GM12873 (cell line): ENCODE measurements at regions not wholly inside any gene's neighbourhood (a gene's known extent, or its start where the extent isn't known, plus 50 kb on each side); places are given as distances from the start of the nearest gene placed in this dataset.

Experiments
- TF ChIP-seq, protein P1 (sequence below): IDR thresholded peaks from 2 replicates; pipeline ENCODE4 v1.5.1; 2012; ENCODE audit warnings: low read depth, mild to moderate bottlenecking, moderate library complexity, low read length, control low read depth; ENCODE audit not compliant: insufficient read depth; ENCODE audit errors: missing control alignments

DNA sequence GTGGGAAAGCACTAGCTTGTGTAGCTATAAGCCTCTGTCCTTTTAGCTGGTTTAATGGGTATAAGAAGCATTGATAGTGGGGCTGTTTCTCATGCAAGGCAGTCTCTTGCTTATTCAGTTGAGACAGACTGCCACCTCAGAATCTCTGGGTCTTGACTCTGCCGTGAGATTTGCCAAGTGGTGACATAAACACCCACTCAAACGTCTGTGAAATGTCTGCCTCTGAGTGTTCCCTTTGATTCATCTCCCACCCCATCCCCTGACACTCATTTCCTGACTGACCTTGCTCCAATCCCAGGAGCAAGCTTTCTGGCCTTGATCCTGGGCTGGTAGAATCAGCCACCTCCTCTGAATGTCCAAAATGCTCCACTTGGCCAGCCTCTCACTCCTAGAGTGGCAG, 141.9 kb upstream of the RBMS1 start:
- TF ChIP-seq, protein P1, sequence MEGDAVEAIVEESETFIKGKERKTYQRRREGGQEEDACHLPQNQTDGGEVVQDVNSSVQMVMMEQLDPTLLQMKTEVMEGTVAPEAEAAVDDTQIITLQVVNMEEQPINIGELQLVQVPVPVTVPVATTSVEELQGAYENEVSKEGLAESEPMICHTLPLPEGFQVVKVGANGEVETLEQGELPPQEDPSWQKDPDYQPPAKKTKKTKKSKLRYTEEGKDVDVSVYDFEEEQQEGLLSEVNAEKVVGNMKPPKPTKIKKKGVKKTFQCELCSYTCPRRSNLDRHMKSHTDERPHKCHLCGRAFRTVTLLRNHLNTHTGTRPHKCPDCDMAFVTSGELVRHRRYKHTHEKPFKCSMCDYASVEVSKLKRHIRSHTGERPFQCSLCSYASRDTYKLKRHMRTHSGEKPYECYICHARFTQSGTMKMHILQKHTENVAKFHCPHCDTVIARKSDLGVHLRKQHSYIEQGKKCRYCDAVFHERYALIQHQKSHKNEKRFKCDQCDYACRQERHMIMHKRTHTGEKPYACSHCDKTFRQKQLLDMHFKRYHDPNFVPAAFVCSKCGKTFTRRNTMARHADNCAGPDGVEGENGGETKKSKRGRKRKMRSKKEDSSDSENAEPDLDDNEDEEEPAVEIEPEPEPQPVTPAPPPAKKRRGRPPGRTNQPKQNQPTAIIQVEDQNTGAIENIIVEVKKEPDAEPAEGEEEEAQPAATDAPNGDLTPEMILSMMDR, result no peak

DNA sequence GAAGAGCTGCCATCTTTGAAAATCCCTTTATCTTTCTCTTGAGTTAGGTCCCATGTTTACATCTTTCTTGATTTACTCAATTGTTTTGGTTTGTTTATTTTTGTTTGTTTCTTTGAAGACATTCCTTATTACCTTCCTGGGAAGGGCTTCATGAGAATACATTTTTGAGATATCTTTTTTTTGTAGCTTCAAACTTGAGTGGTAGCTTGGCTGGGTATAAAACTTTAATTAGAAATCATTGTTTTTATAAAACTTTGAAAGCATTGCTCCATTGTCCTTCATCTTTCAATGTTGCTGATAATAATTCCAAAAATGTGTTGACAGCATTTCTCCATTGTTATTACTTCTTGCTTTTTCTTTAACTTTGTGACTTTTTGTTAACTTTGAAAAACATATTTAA, 145.9 kb upstream of the RBMS1 start:
- TF ChIP-seq, protein P1, result no peak

DNA sequence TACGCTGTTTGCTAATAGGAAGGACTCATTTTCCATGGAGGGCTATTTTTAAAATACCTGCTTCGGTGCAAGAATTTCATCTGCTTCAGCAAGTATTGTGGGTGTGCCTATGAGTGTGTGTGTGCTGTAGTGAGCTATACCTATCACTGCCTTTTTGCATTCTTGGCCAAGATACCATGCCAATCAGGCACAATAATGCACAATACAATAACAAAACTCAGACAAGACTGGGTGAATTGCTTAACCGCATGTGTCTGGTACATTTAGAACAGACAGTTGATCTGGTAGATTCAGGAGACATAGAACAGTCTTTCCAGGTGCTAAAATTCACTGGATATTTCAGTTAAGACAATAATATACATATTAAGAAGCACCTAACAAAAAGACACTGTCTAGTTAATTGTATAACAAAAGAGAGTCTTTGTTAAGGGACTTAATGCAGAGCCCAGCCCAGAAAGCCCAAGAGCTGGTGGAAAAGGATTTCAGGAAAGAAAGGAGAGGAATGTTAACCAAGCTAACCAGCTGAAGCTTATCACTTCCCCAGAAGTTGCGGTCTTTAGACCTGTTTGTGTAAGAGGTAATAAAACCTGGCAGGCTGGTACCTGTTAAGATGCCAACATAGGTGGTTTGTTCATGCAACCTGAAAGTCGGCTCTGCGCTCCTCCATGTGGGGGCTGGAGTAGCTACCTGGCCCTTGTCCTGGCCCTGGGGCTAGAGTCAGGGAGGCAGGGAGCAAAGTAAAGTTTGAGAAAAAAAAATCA, 153.3 kb upstream of the RBMS1 start:
- TF ChIP-seq, protein P1, result no peak

- TF ChIP-seq, protein P1, result no peak
Measured at GRCh38 chr2:160647967-160648685, 154.5 kb upstream of the RBMS1 start.

GRCh38 chr2:160649698-160650097, 156.1 kb upstream of the RBMS1 start:
- TF ChIP-seq, protein P1, result no peak

GRCh38 chr2:160650196-160651118, 156.8 kb upstream of the RBMS1 start:
- TF ChIP-seq, protein P1, result no peak
